Karpas-422 (cell line): ENCODE measurements at regions not wholly inside any gene's neighbourhood (a gene's known extent, or its start where the extent isn't known, plus 50 kb on each side); places are given as distances from the start of the nearest gene placed in this dataset.
"Not testable (repeated sequence)": the region's sequence is repeated elsewhere in the genome, so short reads cannot be mapped to it uniquely, and the experiment has no call there.

Experiments used
- DNase-seq: peaks from one replicate; pipeline ENCODE4 v3.0.0-alpha.2; 2015
- H2AFZ ChIP-seq: fragments of 200-600 bp; sonication (generic); 2 replicates; pipeline ENCODE4 v1.6.1; 2014; ENCODE audit warnings: antibody characterized with exemption, low read length, mixed read lengths
- H3K27ac ChIP-seq: fragments of 200-600 bp; sonication (generic); 2 replicates; pipeline ENCODE4 v1.5.1; 2014; ENCODE audit warnings: mild to moderate bottlenecking, low read length, moderate library complexity
- H3K27me3 ChIP-seq: fragments of 200-600 bp; sonication (generic); 2 replicates; pipeline ENCODE4 v1.6.1; 2014; ENCODE audit warnings: low read length, mixed read lengths
- H3K36me3 ChIP-seq: fragments of 200-600 bp; sonication (generic); 2 replicates; pipeline ENCODE4 v1.6.1; 2014; ENCODE audit warnings: low read length, mixed read lengths; ENCODE audit not compliant: insufficient read depth
- H3K4me1 ChIP-seq: fragments of 200-600 bp; sonication (generic); 2 replicates; pipeline ENCODE4 v1.6.1; 2014; ENCODE audit warnings: mild to moderate bottlenecking, low read length, mixed read lengths
- H3K4me2 ChIP-seq: fragments of 200-600 bp; sonication (generic); 2 replicates; pipeline ENCODE4 v1.6.1; 2014; ENCODE audit warnings: low read length, low read depth, mild to moderate bottlenecking; ENCODE audit not compliant: poor library complexity, severe bottlenecking
- H3K4me3 ChIP-seq: fragments of 200-600 bp; sonication (generic); 2 replicates; pipeline ENCODE4 v1.5.1; 2014; ENCODE audit warnings: mild to moderate bottlenecking, antibody characterized with exemption, low read length, mixed read lengths
- H3K79me2 ChIP-seq: fragments of 200-600 bp; sonication (generic); 2 replicates; pipeline ENCODE4 v1.6.1; 2014; ENCODE audit warnings: mild to moderate bottlenecking, low read length, mixed read lengths
- H3K9ac ChIP-seq: fragments of 200-600 bp; sonication (generic); 2 replicates; pipeline ENCODE4 v1.6.0; 2014; ENCODE audit warnings: low read length
- H3K9me2 ChIP-seq: fragments of 200-600 bp; sonication (generic), shearing (Covaris generic); replicated peaks from 2 replicates; pipeline ENCODE4 v1.6.0; 2014; ENCODE audit warnings: mild to moderate bottlenecking, low read length, moderate library complexity; ENCODE audit not compliant: insufficient read depth
- H3K9me3 ChIP-seq: fragments of 300-700, 200-600 bp; sonication (generic); 2 replicates; pipeline ENCODE4 v1.6.1; 2014; ENCODE audit warnings: low read length, mixed read lengths
- H4K20me1 ChIP-seq: fragments of 200-600 bp; sonication (generic); 2 replicates; pipeline ENCODE4 v1.6.1; 2014; ENCODE audit warnings: mild to moderate bottlenecking, antibody characterized with exemption, low read length, low read depth; ENCODE audit not compliant: insufficient read depth

DNA sequence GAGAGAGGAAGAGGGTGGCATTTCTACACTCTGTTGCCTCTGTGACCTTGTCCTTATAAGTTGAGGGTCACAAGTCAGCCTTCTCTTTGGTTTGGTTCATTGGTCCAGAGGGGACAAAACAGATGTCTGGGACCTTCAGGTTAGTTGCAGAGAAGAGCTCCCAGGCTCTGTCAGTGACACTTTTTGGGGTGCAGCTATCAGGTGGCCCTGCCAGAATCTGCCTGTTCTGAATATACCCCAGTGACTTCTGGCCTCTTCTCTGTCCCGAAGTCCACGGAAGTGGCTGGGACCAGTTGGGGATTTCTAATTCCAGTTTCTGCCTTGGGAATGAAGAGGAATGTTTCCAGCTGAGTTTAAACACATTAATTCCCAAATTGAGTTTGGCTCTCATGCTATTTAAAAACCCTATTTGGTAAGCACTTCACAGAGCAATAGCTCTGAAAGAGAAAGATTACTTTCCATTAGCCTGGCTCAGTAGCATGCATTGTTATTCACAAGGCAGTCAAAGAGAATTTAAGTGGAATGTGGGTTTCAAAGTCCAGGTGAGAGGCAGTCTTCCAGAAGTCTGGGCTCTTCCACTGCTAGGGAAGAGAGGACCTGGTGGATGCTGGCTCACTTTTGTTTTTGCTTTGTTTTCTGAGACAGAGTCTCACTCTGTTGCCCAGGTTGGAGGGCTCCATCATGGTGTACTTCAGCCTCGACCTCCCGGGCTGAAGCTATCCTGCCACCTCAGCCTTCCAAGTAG, 237.8 kb upstream of the GALNT17 start:
- no peaks in the 10 kb centered on the region for H4K20me1 ChIP-seq
- no peaks in the 10 kb centered on the region; the same call in 1 of the 2 replicates for H3K9me3 ChIP-seq
- no peak overlapping the region for H3K27ac ChIP-seq
- no peaks in the 10 kb centered on the region for H3K36me3 ChIP-seq
- no peak overlapping the region for H3K4me2 ChIP-seq
- H3K9me2 ChIP-seq = no peaks in the 10 kb centered on the region
- no peak overlapping the region for H3K4me3 ChIP-seq
- H3K9ac ChIP-seq = no peak overlapping the region
- DNase-seq = no peak
- no peaks in the 10 kb centered on the region for H3K4me1 ChIP-seq
- no peaks in the 10 kb centered on the region for H3K79me2 ChIP-seq
- H3K27me3 ChIP-seq = no peaks in the 10 kb centered on the region
- no peak overlapping the region for H2AFZ ChIP-seq

- DNase-seq = no peak
- no peak overlapping the region for H3K27ac ChIP-seq
Observed at GRCh38 chr7:70894799-70895198, 237.1 kb upstream of the GALNT17 start.

DNA sequence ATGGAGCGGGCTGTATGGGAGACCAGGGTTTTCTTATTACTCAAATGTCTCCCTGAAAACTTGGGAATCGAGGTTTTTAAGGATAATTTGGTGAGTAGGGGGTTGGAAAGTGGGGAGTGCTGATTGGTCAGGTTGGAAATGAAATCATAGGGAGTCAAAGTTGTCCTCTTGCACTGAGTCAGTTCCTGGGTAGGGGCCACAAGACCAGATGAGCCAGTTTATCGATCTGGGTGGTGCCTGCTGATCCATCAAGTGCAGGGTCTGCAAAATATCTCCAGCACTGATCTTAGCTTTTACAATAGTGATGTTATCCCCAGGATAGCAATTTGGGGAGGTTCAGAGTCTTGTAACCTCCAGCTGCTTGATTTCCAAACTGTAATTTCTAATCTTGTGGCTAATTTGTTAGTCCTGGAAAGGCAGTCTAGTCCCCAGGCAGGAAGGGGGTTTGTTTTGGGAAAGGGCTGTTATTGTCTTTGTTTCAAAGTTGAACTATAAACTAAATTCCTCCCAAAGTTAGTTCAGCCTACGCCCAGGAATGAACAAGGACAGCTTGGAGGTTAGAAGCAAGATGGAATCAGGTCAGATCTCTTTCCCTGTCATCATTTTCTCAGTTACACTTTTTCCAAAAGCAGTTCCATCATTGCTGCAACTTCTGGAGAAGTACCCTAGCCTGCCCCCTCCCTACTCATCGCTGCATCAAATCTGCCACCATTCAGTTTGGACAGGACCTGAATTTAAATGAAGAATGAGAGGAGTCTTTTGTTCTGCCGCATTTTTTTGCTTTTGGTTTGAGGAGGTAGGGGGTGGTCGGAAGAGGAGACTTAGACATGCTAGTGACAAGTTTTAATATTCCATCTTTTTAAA, 236.4 kb upstream of the GALNT17 start:
- H3K4me3 ChIP-seq, H3K36me3 ChIP-seq, H3K27me3 ChIP-seq, H3K79me2 ChIP-seq, H3K4me2 ChIP-seq, DNase-seq, H3K27ac ChIP-seq, H3K4me1 ChIP-seq, H3K9me2 ChIP-seq, H3K9me3 ChIP-seq, H2AFZ ChIP-seq, H4K20me1 ChIP-seq, H3K9ac ChIP-seq: not testable (repeated sequence)

More at GRCh38 chr7:70894799-70895198, 237.1 kb upstream of the GALNT17 start:
- H3K9ac ChIP-seq = no peak overlapping the region
- H3K79me2 ChIP-seq = no peaks in the 10 kb centered on the region
- no peak overlapping the region for H2AFZ ChIP-seq
- H4K20me1 ChIP-seq = no peaks in the 10 kb centered on the region
- H3K4me1 ChIP-seq = no peaks in the 10 kb centered on the region
- H3K36me3 ChIP-seq = no peaks in the 10 kb centered on the region
- no peaks in the 10 kb centered on the region for H3K27me3 ChIP-seq
- H3K4me3 ChIP-seq = no peak overlapping the region
- H3K9me3 ChIP-seq = no peaks in the 10 kb centered on the region; the same call in 1 of the 2 replicates
- H3K9me2 ChIP-seq = no peaks in the 10 kb centered on the region
- H3K4me2 ChIP-seq = no peak overlapping the region

GRCh38 chr7:70907259-70908247, 224.4 kb upstream of the GALNT17 start:
- no peaks in the 10 kb centered on the region for H3K9me3 ChIP-seq
- H3K9me2 ChIP-seq = no peaks in the 10 kb centered on the region
- no peak overlapping the region for H3K4me2 ChIP-seq
- no peak for DNase-seq
- no peaks in the 10 kb centered on the region for H3K36me3 ChIP-seq
- no peaks in the 10 kb centered on the region for H3K4me1 ChIP-seq
- H2AFZ ChIP-seq = no peak overlapping the region
- no peaks in the 10 kb centered on the region for H3K27me3 ChIP-seq
- H3K4me3 ChIP-seq = no peak overlapping the region
- no peaks in the 10 kb centered on the region for H3K79me2 ChIP-seq
- no peak overlapping the region for H3K9ac ChIP-seq
- no peaks in the 10 kb centered on the region for H4K20me1 ChIP-seq
- no peak overlapping the region for H3K27ac ChIP-seq

GRCh38 chr7:70913924-70914323, 218.0 kb upstream of the GALNT17 start:
- Histone ChIP-seq H3K79me2 (no peaks in the 10 kb centered on the region), H3K4me2 (no peak overlapping the region), H3K9ac (no peak overlapping the region), H4K20me1 (no peaks in the 10 kb centered on the region), H3K9me3 (no peaks in the 10 kb centered on the region), H3K27ac (no peak overlapping the region), H3K36me3 (no peaks in the 10 kb centered on the region), H3K4me3 (no peak overlapping the region), H3K27me3 (no peaks in the 10 kb centered on the region), H2AFZ (no peak overlapping the region), H3K9me2 (no peaks in the 10 kb centered on the region), H3K4me1 (no peaks in the 10 kb centered on the region)
- no peak for DNase-seq

GRCh38 chr7:70915067-70915466, 216.9 kb upstream of the GALNT17 start:
- no peaks in the 10 kb centered on the region for H4K20me1 ChIP-seq
- no peak for DNase-seq
- H3K36me3 ChIP-seq = no peaks in the 10 kb centered on the region
- H3K4me2 ChIP-seq = no peak overlapping the region
- no peaks in the 10 kb centered on the region for H3K27me3 ChIP-seq
- no peak overlapping the region for H3K27ac ChIP-seq
- no peaks in the 10 kb centered on the region for H3K9me2 ChIP-seq
- H2AFZ ChIP-seq = no peak overlapping the region
- no peak overlapping the region for H3K4me3 ChIP-seq
- no peaks in the 10 kb centered on the region for H3K4me1 ChIP-seq
- H3K9me3 ChIP-seq = no peaks in the 10 kb centered on the region
- H3K79me2 ChIP-seq = no peaks in the 10 kb centered on the region
- H3K9ac ChIP-seq = no peak overlapping the region

DNA sequence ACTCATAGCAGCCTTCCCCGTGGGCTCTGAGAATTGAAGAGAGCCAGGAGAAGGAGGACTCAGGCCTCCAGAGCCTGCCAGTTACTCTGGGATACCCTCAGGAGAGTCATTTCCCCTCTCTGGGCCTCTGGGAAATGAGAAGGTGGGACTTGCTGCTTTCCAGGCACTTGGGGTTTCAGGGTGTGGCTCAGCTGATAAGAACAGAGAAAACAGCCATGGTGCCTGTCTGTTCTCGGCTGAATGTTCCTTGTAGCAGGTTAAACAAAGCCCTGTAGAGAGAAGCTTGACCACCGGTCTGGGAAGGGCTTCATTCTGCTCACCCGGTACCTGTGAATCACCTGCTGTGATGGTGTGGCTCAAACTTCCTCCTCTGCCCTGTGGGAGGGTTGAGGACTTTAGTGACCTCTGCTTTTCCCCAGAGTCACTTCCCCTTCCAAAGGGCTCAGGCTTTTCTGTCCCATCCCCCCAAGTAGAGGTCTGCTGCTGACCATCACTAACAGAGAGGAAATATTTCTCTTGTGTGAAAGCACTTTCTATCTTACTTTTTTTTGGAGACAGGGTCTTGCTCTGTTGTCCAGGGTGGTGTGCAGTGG, 212.4 kb upstream of the GALNT17 start:
- H3K27ac ChIP-seq = no peak overlapping the region
- no peak overlapping the region for H2AFZ ChIP-seq
- no peaks in the 10 kb centered on the region for H4K20me1 ChIP-seq
- H3K9me3 ChIP-seq = no peaks in the 10 kb centered on the region
- H3K4me2 ChIP-seq = no peak overlapping the region
- H3K4me3 ChIP-seq = no peak overlapping the region
- H3K4me1 ChIP-seq = no peaks in the 10 kb centered on the region
- DNase-seq = no peak
- H3K9ac ChIP-seq = no peak overlapping the region
- H3K9me2 ChIP-seq = no peaks in the 10 kb centered on the region
- H3K36me3 ChIP-seq = no peaks in the 10 kb centered on the region
- no peaks in the 10 kb centered on the region for H3K79me2 ChIP-seq
- H3K27me3 ChIP-seq = no peaks in the 10 kb centered on the region
